ENCODE measurements at regions not wholly inside any gene's neighbourhood (a gene's known extent, or its start where the extent isn't known, plus 50 kb on each side); places are given as distances from the start of the nearest gene placed in this dataset.

- no peak for TF ChIP-seq CREB1 (IDR thresholded peaks at IDR 0.05; ENCODE audit: low read depth)
- TF ChIP-seq YY1 (IDR thresholded peaks at IDR 0.05; ENCODE audit: low read depth) = no peak
- TF ChIP-seq TAF1 (IDR thresholded peaks at IDR 0.05; ENCODE audit: low read depth) = no peak
- no peak for TF ChIP-seq MAX (IDR thresholded peaks at IDR 0.05)
- no peak for TF ChIP-seq EP300 (IDR thresholded peaks at IDR 0.05; ENCODE audit: borderline replicate concordance)
- TF ChIP-seq REST (IDR thresholded peaks at IDR 0.05; ENCODE audit: low read depth) = no peak
- no peak for TF ChIP-seq TCF12 (IDR thresholded peaks at IDR 0.05; ENCODE audit: low read depth)
- TF ChIP-seq CEBPB (IDR thresholded peaks at IDR 0.05) = no peak
- TF ChIP-seq FOXM1 (IDR thresholded peaks at IDR 0.05; ENCODE audit: borderline replicate concordance, low read depth) = no peak
- no peak for TF ChIP-seq EGR1 (IDR thresholded peaks at IDR 0.05)
Observed at GRCh38 chr2:126822921-126823320, 75.8 kb upstream of the TEX51 start.

Data from Ishikawa (cell line).